Common myeloid progenitor, CD34-positive (primary cell): ENCODE measurements at regions not wholly inside any gene's neighbourhood (a gene's known extent, or its start where the extent isn't known, plus 50 kb on each side); places are given as distances from the start of the nearest gene placed in this dataset.
A peak's percentile ranks its signal among the peaks of the same experiment; 100 is the strongest.

Experiments used
- CTCF ChIA-PET: fragments of 350-600 bp; sonication (Branson Sonifier 250); formaldehyde crosslinking; loops from one replicate; lab custom pipeline; 2021; ENCODE audit warnings: antibody characterized with exemption; lab: Charles Lee
- POLR2A ChIA-PET: fragments of 350-600 bp; sonication (Branson Sonifier 250); formaldehyde crosslinking; loops from one replicate; lab custom pipeline; 2021; ENCODE audit warnings: antibody characterized with exemption; lab: Charles Lee
- DNase-seq, 3 donors: peaks; one replicate each; pipeline versions ENCODE4 v3.0.0 to v3.0.0-alpha.2; 2013
- H3K27ac ChIP-seq, 2 experiments: 1 replicate in 1 of 2; 2 replicates in 1 of 2; pipeline ENCODE4 v1.7.0; 2013; ENCODE audit warnings: inconsistent platforms in 2 of 2, low read length in 2 of 2, mild to moderate bottlenecking in 2 of 2, low read depth in 1 of 2, moderate library complexity in 1 of 2; ENCODE audit not compliant: severe bottlenecking in 2 of 2, insufficient read depth in 1 of 2, poor library complexity in 1 of 2
- H3K27me3 ChIP-seq, 5 experiments: replicated peaks in 2 of 5; 1 replicate in 3 of 5; 2 replicates in 2 of 5; pipeline versions ENCODE4 v1.6.1 to v1.7.0; 2013; ENCODE audit warnings: low read length in 4 of 5, mild to moderate bottlenecking in 2 of 5, moderate library complexity in 2 of 5, inconsistent platforms in 1 of 5; ENCODE audit not compliant: insufficient read depth in 5 of 5, control insufficient read depth in 4 of 5
- H3K36me3 ChIP-seq, 4 experiments: 1 replicate in 2 of 4; 2 replicates in 2 of 4; pipeline versions ENCODE4 v1.6.1 to v1.7.0; 2013; ENCODE audit warnings: low read length in 3 of 4, control low read depth in 1 of 4, mild to moderate bottlenecking in 1 of 4; ENCODE audit not compliant: control insufficient read depth in 4 of 4, insufficient read depth in 4 of 4
- H3K4me1 ChIP-seq, 4 experiments: 1 replicate in 3 of 4; 2 replicates in 1 of 4; pipeline versions ENCODE4 v1.6.1 to v1.7.1; 2013; ENCODE audit warnings: low read length in 3 of 4, mild to moderate bottlenecking in 3 of 4, control low read depth in 1 of 4, inconsistent platforms in 1 of 4, moderate library complexity in 1 of 4; ENCODE audit not compliant: control insufficient read depth in 4 of 4, insufficient read depth in 4 of 4; ENCODE audit errors: control extremely low read depth in 1 of 4
- H3K4me3 ChIP-seq, 7 experiments: 1 replicate in 4 of 7; 2 replicates in 3 of 7; pipeline versions ENCODE4 v1.5.1 to v1.7.0; 2013; ENCODE audit warnings: mild to moderate bottlenecking in 7 of 7, low read length in 6 of 7, moderate library complexity in 6 of 7, inconsistent platforms in 2 of 7, low read depth in 2 of 7, control low read depth in 1 of 7; ENCODE audit not compliant: insufficient read depth in 4 of 7, control insufficient read depth in 1 of 7; ENCODE audit errors: extremely low read depth in 1 of 7
- H3K9me3 ChIP-seq, 5 experiments: 1 replicate in 4 of 5; 2 replicates in 1 of 5; pipeline versions ENCODE4 v1.6.1 to v1.7.1; 2013; ENCODE audit warnings: low read length in 4 of 5, mild to moderate bottlenecking in 2 of 5, inconsistent platforms in 1 of 5, low read depth in 1 of 5, moderate library complexity in 1 of 5; ENCODE audit not compliant: control insufficient read depth in 4 of 5, insufficient read depth in 2 of 5; ENCODE audit errors: control extremely low read depth in 1 of 5
- WGBS: methylation state at CpG from one replicate; pipeline ENCODE4 v1.1.5; 2013; ENCODE audit not compliant: insufficient coverage; 5-methylcytosine and 5-hydroxymethylcytosine counted together

- Histone ChIP-seq H3K9me3 (no peaks in the 10 kb centered on the region), H3K27ac (no peak overlapping the region), H3K36me3 (no peaks in the 10 kb centered on the region), H3K27me3 (no peaks in the 10 kb centered on the region), H3K4me1 (peaks cover 3 to 29% (median 16%) of the 10 kb centered on the region in 4 experiments), H3K4me3 (no peak overlapping the region)
- POLR2A ChIA-PET: no interaction called here
- DNase-seq: no peak
- CTCF ChIA-PET: interaction anchor here (1.5 kb wide), 1 partner anchor 27 kb away, joined by 3 read pairs; no protein-coding TSS in a partner anchor
- WGBS: 71% methylated on average over 4 of the region's 6 CpGs
Observed at GRCh38 chr11:47912843-47913437, 64.8 kb upstream of the NUP160 start.

- H3K4me3 ChIP-seq: no peak overlapping the region
- CTCF ChIA-PET: no interaction called here
Observed at GRCh38 chr11:47911149-47911548, 63.0 kb upstream of the NUP160 start.

DNA sequence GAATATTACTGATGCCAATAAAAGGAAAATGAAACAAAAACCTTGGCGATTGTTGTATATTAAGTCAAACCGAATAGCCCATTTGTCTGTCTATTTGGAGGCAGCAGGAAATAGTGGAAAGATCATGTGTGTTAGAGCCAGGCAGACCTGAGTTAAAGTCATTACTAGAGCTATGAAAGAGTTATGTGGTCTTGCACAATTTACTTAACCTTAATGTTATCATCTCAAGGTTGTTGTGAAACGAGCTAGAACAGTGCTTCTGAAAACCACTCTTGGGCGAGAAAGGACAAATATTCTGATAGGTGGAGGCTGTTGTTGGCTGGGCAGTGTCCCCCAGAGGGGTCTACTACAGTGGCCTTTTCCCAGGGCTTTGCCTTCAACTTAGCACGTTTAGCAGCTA lies 60.0 kb upstream of the NUP160 start:
- no peaks in the 10 kb centered on the region for H3K36me3 ChIP-seq
- ChIA-PET POLR2A (no interaction called here), CTCF (no interaction called here)
- no peak overlapping the region for H3K27ac ChIP-seq
- H3K9me3 ChIP-seq: no peaks in the 10 kb centered on the region
- H3K4me3 ChIP-seq: no peak overlapping the region
- DNase-seq: no peak
- no peaks in the 10 kb centered on the region for H3K27me3 ChIP-seq
- WGBS: 60% methylated on average over 4 of the region's 5 CpGs
- H3K4me1 ChIP-seq: peaks cover 0 to 3% (median 2%) of the 10 kb centered on the region in 4 experiments

More at GRCh38 chr11:47911149-47911548, 63.0 kb upstream of the NUP160 start:
- Histone ChIP-seq H3K4me1 (peaks cover 3 to 15% (median 7%) of the 10 kb centered on the region in 4 experiments), H3K36me3 (no peaks in the 10 kb centered on the region), H3K27me3 (no peaks in the 10 kb centered on the region), H3K9me3 (no peaks in the 10 kb centered on the region), H3K27ac (no peak overlapping the region)
- POLR2A ChIA-PET: no interaction called here
- WGBS: 100% methylated on average over 1 of the region's 4 CpGs
- DNase-seq: no peak

GRCh38 chr11:47907499-47907898 lies 59.3 kb upstream of the NUP160 start:
- ChIA-PET CTCF (no interaction called here), POLR2A (no interaction called here)
- DNase-seq: no peak
- Histone ChIP-seq H3K9me3 (no peaks in the 10 kb centered on the region), H3K4me3 (no peak overlapping the region), H3K36me3 (no peaks in the 10 kb centered on the region), H3K27me3 (no peaks in the 10 kb centered on the region), H3K4me1 (peaks cover 0 to 3% (median 2%) of the 10 kb centered on the region in 4 experiments), H3K27ac (no peak overlapping the region)
- 100% methylated on average over 2 of the region's 5 CpGs for WGBS

- DNase-seq: no peak
- ChIA-PET POLR2A (no interaction called here), CTCF (no interaction called here)
Observed at GRCh38 chr11:47906066-47906465, 57.9 kb upstream of the NUP160 start.

GRCh38 chr11:47905358-47906059 lies 57.4 kb upstream of the NUP160 start:
- POLR2A ChIA-PET: no interaction called here
- H3K27ac ChIP-seq: no peak overlapping the region
- no peaks in the 10 kb centered on the region for H3K9me3 ChIP-seq
- no peak overlapping the region for H3K4me3 ChIP-seq
- peaks cover 0 to 3% (median 2%) of the 10 kb centered on the region in 4 experiments for H3K4me1 ChIP-seq
- no peaks in the 10 kb centered on the region for H3K27me3 ChIP-seq
- DNase-seq: peak in 2 of 3 donors; percentile 15 to 41
- CTCF ChIA-PET: no interaction called here
- no peaks in the 10 kb centered on the region for H3K36me3 ChIP-seq
- WGBS: 93% methylated on average over 20 of the region's 22 CpGs

More at GRCh38 chr11:47906066-47906465, 57.9 kb upstream of the NUP160 start:
- no peaks in the 10 kb centered on the region for H3K27me3 ChIP-seq
- H3K9me3 ChIP-seq: no peaks in the 10 kb centered on the region
- no peak overlapping the region for H3K4me3 ChIP-seq
- no peak overlapping the region for H3K27ac ChIP-seq
- peaks cover 0 to 3% (median 2%) of the 10 kb centered on the region in 4 experiments for H3K4me1 ChIP-seq
- no peaks in the 10 kb centered on the region for H3K36me3 ChIP-seq
- WGBS: 100% methylated on average over 5 of the region's 6 CpGs

- POLR2A ChIA-PET: no interaction called here
- H3K36me3 ChIP-seq: no peaks in the 10 kb centered on the region
- no peaks in the 10 kb centered on the region for H3K9me3 ChIP-seq
- no peak overlapping the region for H3K27ac ChIP-seq
- no peaks in the 10 kb centered on the region for H3K27me3 ChIP-seq
- 97% methylated on average over 8 of the region's 9 CpGs for WGBS
- no peak overlapping the region for H3K4me3 ChIP-seq
- CTCF ChIA-PET: interaction anchor here (0.6 kb wide), 1 partner anchor 187 kb away, joined by 3 read pairs; no protein-coding TSS in a partner anchor
- peaks cover 0 to 3% (median 2%) of the 10 kb centered on the region in 4 experiments for H3K4me1 ChIP-seq
- no peak for DNase-seq
Observed at GRCh38 chr11:47904808-47905207, 56.7 kb upstream of the NUP160 start.
